Liver (tissue), 8 donors: ENCODE measurements at regions not wholly inside any gene's neighbourhood (a gene's known extent, or its start where the extent isn't known, plus 50 kb on each side); places are given as distances from the start of the nearest gene placed in this dataset.

Experiments
- DNase-seq: peaks from one replicate; pipeline ENCODE4 v3.0.0-alpha.2; 2017; ENCODE audit warnings: low spot score
- H3K27ac ChIP-seq, 2 donors: one replicate each; pipeline ENCODE4 v1.7.0; 2013; ENCODE audit warnings: inconsistent platforms in 2 of 2, low read length in 2 of 2, control low read depth in 1 of 2, low read depth in 1 of 2, mild to moderate bottlenecking in 1 of 2
- H3K27me3 ChIP-seq, 4 donors: one replicate each; pipeline versions ENCODE4 v1.6.1 to v1.7.0; 2013; ENCODE audit warnings: low read length in 3 of 4, inconsistent platforms in 1 of 4, mild to moderate bottlenecking in 1 of 4, moderate library complexity in 1 of 4; ENCODE audit not compliant: control insufficient read depth in 4 of 4, insufficient read depth in 4 of 4
- H3K36me3 ChIP-seq, 4 donors: one replicate each; pipeline versions ENCODE4 v1.6.1 to v1.7.0; 2013; ENCODE audit warnings: low read length in 3 of 4, mild to moderate bottlenecking in 3 of 4, low read depth in 1 of 4, moderate library complexity in 1 of 4; ENCODE audit not compliant: control insufficient read depth in 4 of 4, insufficient read depth in 3 of 4
- H3K4me1 ChIP-seq, 4 donors: one replicate each; pipeline versions ENCODE4 v1.6.1 to v1.7.0; 2013; ENCODE audit warnings: low read length in 3 of 4, mild to moderate bottlenecking in 3 of 4, moderate library complexity in 1 of 4; ENCODE audit not compliant: control insufficient read depth in 4 of 4, insufficient read depth in 4 of 4
- H3K4me3 ChIP-seq, 3 donors: one replicate each; pipeline versions ENCODE4 v1.6.1 to v1.7.0; 2013; ENCODE audit warnings: low read length in 3 of 3, control low read depth in 1 of 3, low read depth in 1 of 3, mild to moderate bottlenecking in 1 of 3
- H3K9ac ChIP-seq, 2 donors: one replicate each; pipeline ENCODE4 v1.7.0; 2013; ENCODE audit warnings: low read length in 2 of 2, mild to moderate bottlenecking in 2 of 2, moderate library complexity in 2 of 2, control low read depth in 1 of 2, low read depth in 1 of 2
- H3K9me3 ChIP-seq, 4 donors: one replicate each; pipeline versions ENCODE4 v1.6.1 to v1.7.0; 2013; ENCODE audit warnings: low read length in 3 of 4; ENCODE audit not compliant: control insufficient read depth in 4 of 4
- CTCF ChIP-seq: fragments of 150-350 bp; IDR thresholded peaks from 2 replicates; pipeline ENCODE4 v1.5.1; 2017; ENCODE audit warnings: improper control_type of control experiment, low read depth, low read length; ENCODE audit not compliant: missing input control
- EGR1 ChIP-seq, 2 donors: IDR thresholded peaks; 2 replicates each; pipeline ENCODE4 v1.6.1; 2016 to 2018; ENCODE audit warnings: antibody characterized with exemption in 2 of 2, low read depth in 2 of 2
- FOXA2 ChIP-seq: IDR thresholded peaks from 2 replicates; pipeline ENCODE4 v1.6.1; 2016; ENCODE audit warnings: antibody characterized with exemption
- HNF4A ChIP-seq, 2 donors: conservative IDR thresholded peaks; 2 replicates each; pipeline ENCODE4 v1.6.1; 2016; ENCODE audit warnings: antibody characterized with exemption in 2 of 2, mild to moderate bottlenecking in 2 of 2
- HNF4G ChIP-seq: IDR thresholded peaks from 2 replicates; pipeline ENCODE4 v1.6.1; 2016; ENCODE audit warnings: antibody characterized with exemption
- JUND ChIP-seq, 2 donors: IDR thresholded peaks; 2 replicates each; pipeline ENCODE4 v1.6.1; 2016; ENCODE audit warnings: antibody characterized with exemption in 2 of 2
- MAX ChIP-seq: IDR thresholded peaks from 2 replicates; pipeline ENCODE4 v1.6.1; 2016; ENCODE audit warnings: antibody characterized with exemption
- RAD21 ChIP-seq, 2 donors: IDR thresholded peaks; 2 replicates each; pipeline ENCODE4 v1.6.1; 2016; ENCODE audit warnings: antibody characterized with exemption in 2 of 2, mild to moderate bottlenecking in 2 of 2
- REST ChIP-seq: IDR thresholded peaks from 2 replicates; pipeline ENCODE4 v1.6.1; 2016; ENCODE audit warnings: antibody characterized with exemption, mild to moderate bottlenecking
- RXRA ChIP-seq, 2 donors: IDR thresholded peaks; 2 replicates each; pipeline ENCODE4 v1.6.1; 2017 to 2018; ENCODE audit warnings: antibody characterized with exemption in 2 of 2, mild to moderate bottlenecking in 1 of 2
- SP1 ChIP-seq: IDR thresholded peaks from 2 replicates; pipeline ENCODE4 v1.6.1; 2018; ENCODE audit warnings: antibody characterized with exemption, mild to moderate bottlenecking
- TAF1 ChIP-seq: conservative IDR thresholded peaks from 2 replicates; pipeline ENCODE4 v1.6.1; 2016; ENCODE audit warnings: antibody characterized with exemption, mild to moderate bottlenecking
- YY1 ChIP-seq: IDR thresholded peaks from 2 replicates; pipeline ENCODE4 v1.6.1; 2016; ENCODE audit warnings: antibody characterized with exemption, mild to moderate bottlenecking
- ZBTB33 ChIP-seq: IDR thresholded peaks from 2 replicates; pipeline ENCODE4 v1.6.1; 2016; ENCODE audit warnings: antibody characterized with exemption
- WGBS: extraction: QIAGEN DNeasy Blood & Tissue Kit; methylation state at CpG from one replicate; pipeline ENCODE4 v1.1.7; 2013; 5-methylcytosine and 5-hydroxymethylcytosine counted together
- donor health status: healthy.
- donor health status: healthy.
- donor health status: healthy.
- donor health status: healthy.
- donor health status: healthy.

- no peak for DNase-seq
- no peaks in the 10 kb centered on the region for H3K27me3 ChIP-seq
- TF ChIP-seq TAF1 (no peak), HNF4A (conservative IDR thresholded peaks at IDR 0.05) (no peak), SP1 (no peak), RXRA (IDR thresholded peaks at IDR 0.05) (no peak), JUND (IDR thresholded peaks at IDR 0.05) (no peak), RAD21 (IDR thresholded peaks at IDR 0.05) (no peak), ZBTB33 (no peak), HNF4G (no peak), EGR1 (IDR thresholded peaks at IDR 0.05; ENCODE audit: low read depth in 2 of 2) (no peak)
- H3K9ac ChIP-seq: no peak overlapping the region
- no peaks in the 10 kb centered on the region for H3K36me3 ChIP-seq
- 94% methylated on average over 10 of the region's 10 CpGs for WGBS
- H3K9me3 ChIP-seq: no peaks in the 10 kb centered on the region
- H3K27ac ChIP-seq: no peak overlapping the region
- H3K4me1 ChIP-seq: no peaks in the 10 kb centered on the region
- H3K4me3 ChIP-seq: no peak overlapping the region
Observed at GRCh38 chr18:78086931-78087330, 837.3 kb downstream of the GALR1 start.

- Histone ChIP-seq H3K9ac (no peak overlapping the region), H3K9me3 (no peaks in the 10 kb centered on the region), H3K36me3 (no peaks in the 10 kb centered on the region), H3K27me3 (no peaks in the 10 kb centered on the region), H3K4me3 (no peak overlapping the region), H3K27ac (no peak overlapping the region), H3K4me1 (no peaks in the 10 kb centered on the region)
- no peak for DNase-seq
- 84% methylated on average over 2 of the region's 2 CpGs for WGBS
- TF ChIP-seq YY1: no peak
- no peak for TF ChIP-seq HNF4G
- TF ChIP-seq EGR1 (IDR thresholded peaks at IDR 0.05; ENCODE audit: low read depth in 2 of 2): no peak
- TF ChIP-seq CTCF: no peak
- no peak for TF ChIP-seq ZBTB33
- no peak for TF ChIP-seq REST
- TF ChIP-seq RAD21 (IDR thresholded peaks at IDR 0.05): no peak
- no peak for TF ChIP-seq RXRA (IDR thresholded peaks at IDR 0.05)
- TF ChIP-seq SP1: no peak
- no peak for TF ChIP-seq FOXA2
- TF ChIP-seq JUND (IDR thresholded peaks at IDR 0.05): no peak
- TF ChIP-seq HNF4A (conservative IDR thresholded peaks at IDR 0.05): no peak
- TF ChIP-seq MAX: no peak
Observed at GRCh38 chr18:78087338-78087737, 837.7 kb downstream of the GALR1 start.
